Spleen (tissue), 11 donors: ENCODE measurements at regions not wholly inside any gene's neighbourhood (a gene's known extent, or its start where the extent isn't known, plus 50 kb on each side); places are given as distances from the start of the nearest gene placed in this dataset.

Experiments used
- DNase-seq: peaks from one replicate; pipeline ENCODE4 v3.0.0-alpha.2; 2020
- H3K27ac ChIP-seq, 8 donors: fragments of 200-600 bp; sonication (generic) in 7 of 8; 1 replicate in 4 of 8; 2 replicates in 4 of 8; pipeline versions ENCODE4 v1.5.0 to v1.8.0; 2016 to 2021; ENCODE audit warnings: inconsistent platforms in 4 of 8, mild to moderate bottlenecking in 4 of 8, moderate library complexity in 1 of 8
- H3K27me3 ChIP-seq, 7 donors: fragments of 200-600 bp; sonication (generic) in 6 of 7; replicated peaks in 1 of 7; 1 replicate in 4 of 7; 2 replicates in 3 of 7; pipeline versions ENCODE4 v1.5.0 to v1.8.0; 2016 to 2021; ENCODE audit warnings: inconsistent platforms in 3 of 7, mild to moderate bottlenecking in 1 of 7
- H3K36me3 ChIP-seq, 6 donors: fragments of 200-600 bp; sonication (generic) in 5 of 6; 1 replicate in 4 of 6; 2 replicates in 2 of 6; pipeline versions ENCODE4 v1.5.0 to v1.8.0; 2016 to 2021; ENCODE audit warnings: inconsistent platforms in 2 of 6
- H3K4me1 ChIP-seq, 6 donors: fragments of 200-600 bp; sonication (generic) in 5 of 6; 1 replicate in 3 of 6; 2 replicates in 3 of 6; pipeline versions ENCODE4 v1.5.0 to v1.8.0; 2016 to 2021; ENCODE audit warnings: inconsistent platforms in 3 of 6
- H3K4me3 ChIP-seq, 8 donors: fragments of 200-600 bp; sonication (generic) in 7 of 8; 1 replicate in 4 of 8; 2 replicates in 4 of 8; pipeline versions ENCODE4 v1.5.0 to v1.8.0; 2016 to 2021; ENCODE audit warnings: inconsistent platforms in 4 of 8, mild to moderate bottlenecking in 4 of 8, moderate library complexity in 2 of 8
- H3K9me3 ChIP-seq, 8 donors: fragments of 200-600 bp; sonication (generic) in 7 of 8; 1 replicate in 4 of 8; 2 replicates in 4 of 8; pipeline versions ENCODE4 v1.5.0 to v1.8.0; 2016 to 2021; ENCODE audit warnings: inconsistent platforms in 4 of 8
- CTCF ChIP-seq, 11 experiments: fragments of 200-600 bp in 7 of 11; fragments of 450-650 bp in 4 of 11; sonication (generic) in 4 of 11; IDR thresholded peaks in 8 of 11; conservative IDR thresholded peaks in 3 of 11; 1 replicate in 7 of 11; 2 replicates in 4 of 11; pipeline versions ENCODE4 v1.4.0 to v1.8.0; 2016 to 2021; ENCODE audit warnings: antibody characterized with exemption in 11 of 11, inconsistent platforms in 4 of 11, mild to moderate bottlenecking in 1 of 11
- POLR2A ChIP-seq, 3 donors: fragments of 450-650 bp; IDR thresholded peaks; one replicate each; pipeline ENCODE4 v1.5.1; 2017; ENCODE audit warnings: antibody characterized with exemption in 3 of 3, mild to moderate bottlenecking in 1 of 3
- POLR2AphosphoS5 ChIP-seq, 3 donors: sonication (generic); formaldehyde crosslinking; IDR thresholded peaks; one replicate each; pipeline ENCODE4 v1.5.1; 2017; ENCODE audit warnings: antibody characterized with exemption in 3 of 3
- WGBS, 5 donors: extraction: QIAGEN DNeasy Blood & Tissue Kit in 3 of 5; methylation state at CpG; one replicate each; pipeline versions ENCODE4 v1.1.5 to v1.1.7; 2013 to 2018; 5-methylcytosine and 5-hydroxymethylcytosine counted together
- intact Hi-C: fragments of 100-400 bp; cut with DNase I; formaldehyde crosslinking; loops from one replicate; pipeline ENCODE4 v1.15.0; 2023; ENCODE audit warnings: low total_unique reads
- donor health status: healthy with polysubstance abuse.
- donor health status: DM: no; HTN: no; CAD: no; lungs with moderate emphysema.
- donor health status: DM: no; HTN: no; CAD: no.
- donor health status: Bipolar disorder and iron deficiency.
- donor health status: healthy.
- donor health status: DM: no; HTN: no; CAD: no.
- donor health status: DM: yes; HTN: yes; CAD: no.

GRCh38 chr7:84425702-84426259 is 231.2 kb upstream of the SEMA3A start:
- Histone ChIP-seq H3K27ac (no peak overlapping the region), H3K27me3 (no peaks in the 10 kb centered on the region), H3K9me3 (peaks cover 0 to 25% (median 14%) of the 10 kb centered on the region in 8 donors), H3K4me1 (no peaks in the 10 kb centered on the region), H3K36me3 (no peaks in the 10 kb centered on the region), H3K4me3 (no peak overlapping the region)
- 76 to 85% (median 80%) methylated on average over 5 of the region's 5 CpGs for WGBS, 5 donors
- DNase-seq: no peak
- intact Hi-C loops: no loop called here
- TF ChIP-seq POLR2AphosphoS5 (IDR thresholded peaks at IDR 0.05): no peak
- TF ChIP-seq CTCF (IDR thresholded peaks at IDR 0.05 in 8 of 11, conservative IDR thresholded peaks at IDR 0.05 in 3 of 11): no peak
- TF ChIP-seq POLR2A (IDR thresholded peaks at IDR 0.05): no peak

GRCh38 chr7:84422790-84423189 is 228.2 kb upstream of the SEMA3A start:
- peaks cover 3 to 49% (median 39%) of the 10 kb centered on the region in 8 donors for H3K9me3 ChIP-seq
- intact Hi-C loops: no loop called here
- no peaks in the 10 kb centered on the region for H3K4me1 ChIP-seq
- TF ChIP-seq POLR2A (IDR thresholded peaks at IDR 0.05): no peak
- no peak for TF ChIP-seq CTCF (IDR thresholded peaks at IDR 0.05 in 8 of 11, conservative IDR thresholded peaks at IDR 0.05 in 3 of 11)
- TF ChIP-seq POLR2AphosphoS5 (IDR thresholded peaks at IDR 0.05): no peak
- H3K4me3 ChIP-seq: no peak overlapping the region
- no peak overlapping the region for H3K27ac ChIP-seq
- H3K36me3 ChIP-seq: no peaks in the 10 kb centered on the region
- no peak for DNase-seq
- no peaks in the 10 kb centered on the region for H3K27me3 ChIP-seq

- Histone ChIP-seq H3K4me1 (no peaks in the 10 kb centered on the region), H3K27ac (no peak overlapping the region), H3K36me3 (no peaks in the 10 kb centered on the region), H3K27me3 (no peaks in the 10 kb centered on the region), H3K9me3 (peaks cover 0 to 16% (median 5%) of the 10 kb centered on the region in 8 donors), H3K4me3 (no peak overlapping the region)
- intact Hi-C loops: no loop called here
- TF ChIP-seq POLR2AphosphoS5 (IDR thresholded peaks at IDR 0.05) (no peak), POLR2A (IDR thresholded peaks at IDR 0.05) (no peak), CTCF (IDR thresholded peaks at IDR 0.05 in 8 of 11, conservative IDR thresholded peaks at IDR 0.05 in 3 of 11) (no peak)
- no peak for DNase-seq
- 70 to 86% (median 79%) methylated on average over 2 of the region's 2 CpGs for WGBS, 5 donors
These were observed 217.8 kb upstream of the SEMA3A start for GRCh38 chr7:84412161-84412969.

- no peak for DNase-seq
- Histone ChIP-seq H3K27ac (no peak overlapping the region), H3K9me3 (peaks cover 0 to 51% (median 27%) of the 10 kb centered on the region in 8 donors), H3K4me1 (no peaks in the 10 kb centered on the region), H3K27me3 (no peaks in the 10 kb centered on the region), H3K36me3 (no peaks in the 10 kb centered on the region), H3K4me3 (no peak overlapping the region)
- 62 to 86% (median 69%) methylated on average over 1 of the region's 1 CpG for WGBS, 5 donors
- intact Hi-C loops: no loop called here
- TF ChIP-seq POLR2AphosphoS5 (IDR thresholded peaks at IDR 0.05): no peak
- TF ChIP-seq POLR2A (IDR thresholded peaks at IDR 0.05): no peak
- no peak for TF ChIP-seq CTCF (IDR thresholded peaks at IDR 0.05 in 8 of 11, conservative IDR thresholded peaks at IDR 0.05 in 3 of 11)
These were observed 205.1 kb upstream of the SEMA3A start for GRCh38 chr7:84399661-84400060.
